ENCODE measurements at regions not wholly inside any gene's neighbourhood (a gene's known extent, or its start where the extent isn't known, plus 50 kb on each side); places are given as distances from the start of the nearest gene placed in this dataset.

DNA sequence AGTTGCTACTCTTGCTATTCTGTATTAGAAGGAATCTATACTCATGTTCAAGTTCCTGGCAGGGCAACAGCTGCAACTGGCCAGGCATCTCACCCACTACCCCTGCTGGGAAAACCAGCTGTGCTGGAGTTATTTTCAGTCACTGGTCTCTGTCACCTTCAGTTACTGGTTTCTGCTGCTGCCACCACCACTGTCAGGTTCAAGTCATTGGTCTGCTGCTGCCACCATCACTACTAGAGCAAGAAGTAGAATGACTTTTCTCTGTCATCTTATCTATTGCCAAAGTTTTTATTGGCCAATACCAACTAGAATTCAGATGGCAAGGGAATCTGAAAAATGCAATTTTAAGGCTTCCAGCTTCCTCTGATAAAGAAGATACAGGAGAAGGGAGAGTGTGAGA, 1615.2 kb downstream of the OLFM4 start:
- Histone ChIP-seq H3K27me3 (no peaks in the 10 kb centered on the region), H3K27ac (no peak overlapping the region)
- intact Hi-C loops (cut with DNase I; ENCODE audit: low total_unique reads): no loop called here

GRCh38 chr13:54647275-54647674, 1618.7 kb downstream of the OLFM4 start:
- Histone ChIP-seq H3K4me3 (no peak overlapping the region), H3K27ac (no peak overlapping the region), H3K4me1 (no peaks in the 10 kb centered on the region), H3K9me3 (no peaks in the 10 kb centered on the region), H3K36me3 (no peaks in the 10 kb centered on the region), H3K27me3 (no peaks in the 10 kb centered on the region)
- intact Hi-C loops (cut with DNase I; ENCODE audit: low total_unique reads): no loop called here
- no peak for TF ChIP-seq EP300 (IDR thresholded peaks at IDR 0.05)
- TF ChIP-seq, protein P1, sequence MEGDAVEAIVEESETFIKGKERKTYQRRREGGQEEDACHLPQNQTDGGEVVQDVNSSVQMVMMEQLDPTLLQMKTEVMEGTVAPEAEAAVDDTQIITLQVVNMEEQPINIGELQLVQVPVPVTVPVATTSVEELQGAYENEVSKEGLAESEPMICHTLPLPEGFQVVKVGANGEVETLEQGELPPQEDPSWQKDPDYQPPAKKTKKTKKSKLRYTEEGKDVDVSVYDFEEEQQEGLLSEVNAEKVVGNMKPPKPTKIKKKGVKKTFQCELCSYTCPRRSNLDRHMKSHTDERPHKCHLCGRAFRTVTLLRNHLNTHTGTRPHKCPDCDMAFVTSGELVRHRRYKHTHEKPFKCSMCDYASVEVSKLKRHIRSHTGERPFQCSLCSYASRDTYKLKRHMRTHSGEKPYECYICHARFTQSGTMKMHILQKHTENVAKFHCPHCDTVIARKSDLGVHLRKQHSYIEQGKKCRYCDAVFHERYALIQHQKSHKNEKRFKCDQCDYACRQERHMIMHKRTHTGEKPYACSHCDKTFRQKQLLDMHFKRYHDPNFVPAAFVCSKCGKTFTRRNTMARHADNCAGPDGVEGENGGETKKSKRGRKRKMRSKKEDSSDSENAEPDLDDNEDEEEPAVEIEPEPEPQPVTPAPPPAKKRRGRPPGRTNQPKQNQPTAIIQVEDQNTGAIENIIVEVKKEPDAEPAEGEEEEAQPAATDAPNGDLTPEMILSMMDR (IDR thresholded peaks at IDR 0.05): no peak
- TF ChIP-seq POLR2A (IDR thresholded peaks at IDR 0.05): no peak
- no peak for TF ChIP-seq POLR2AphosphoS5 (IDR thresholded peaks at IDR 0.05)
- no peak for DNase-seq

More for the DNA sequence above, 1615.2 kb downstream of the OLFM4 start:
- Histone ChIP-seq H3K36me3 (no peaks in the 10 kb centered on the region), H3K4me1 (no peaks in the 10 kb centered on the region), H3K9me3 (no peaks in the 10 kb centered on the region), H3K4me3 (no peak overlapping the region)
- DNase-seq: no peak
- TF ChIP-seq, protein P1 (IDR thresholded peaks at IDR 0.05): no peak
- TF ChIP-seq POLR2AphosphoS5 (IDR thresholded peaks at IDR 0.05) (no peak), EP300 (IDR thresholded peaks at IDR 0.05) (no peak), POLR2A (IDR thresholded peaks at IDR 0.05) (no peak)

DNA sequence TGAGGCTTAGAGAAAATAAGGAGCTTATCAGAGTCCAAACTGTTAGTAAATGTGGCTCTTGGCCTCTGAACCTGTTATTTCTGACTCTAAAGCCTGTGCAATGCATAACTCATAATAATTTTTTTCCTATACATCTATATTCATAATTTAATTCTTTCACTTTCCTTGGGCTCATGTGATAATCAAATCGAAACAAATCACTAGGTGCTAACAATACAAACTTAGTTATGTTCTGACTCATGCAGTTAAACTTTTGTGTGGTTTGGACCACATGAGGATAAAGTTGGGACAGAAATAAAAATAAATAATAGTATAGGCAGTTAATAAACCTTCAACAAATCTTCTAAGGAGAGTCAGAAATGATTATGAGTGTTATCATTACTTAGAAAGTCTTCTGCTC, 1629.0 kb downstream of the OLFM4 start:
- intact Hi-C loops (cut with DNase I; ENCODE audit: low total_unique reads): no loop called here
- Histone ChIP-seq H3K27ac (no peak overlapping the region), H3K36me3 (no peaks in the 10 kb centered on the region), H3K4me1 (no peaks in the 10 kb centered on the region), H3K4me3 (no peak overlapping the region), H3K9me3 (peaks cover 0 to 17% (median 0%) of the 10 kb centered on the region in 4 donors), H3K27me3 (no peaks in the 10 kb centered on the region)
- 36 to 70% (median 51%) methylated on average over 1 of the region's 1 CpG for WGBS, 5 donors
- TF ChIP-seq POLR2AphosphoS5 (IDR thresholded peaks at IDR 0.05): no peak
- TF ChIP-seq EP300 (IDR thresholded peaks at IDR 0.05): no peak
- TF ChIP-seq, protein P1 (IDR thresholded peaks at IDR 0.05): no peak
- TF ChIP-seq POLR2A (IDR thresholded peaks at IDR 0.05): no peak
- DNase-seq: no peak

GRCh38 chr13:54658771-54659170, 1630.2 kb downstream of the OLFM4 start:
- intact Hi-C loops (cut with DNase I; ENCODE audit: low total_unique reads): no loop called here
- Histone ChIP-seq H3K4me3 (no peak overlapping the region), H3K9me3 (peaks cover 0 to 13% (median 0%) of the 10 kb centered on the region in 4 donors), H3K27ac (no peak overlapping the region), H3K36me3 (no peaks in the 10 kb centered on the region), H3K4me1 (no peaks in the 10 kb centered on the region), H3K27me3 (no peaks in the 10 kb centered on the region)
- no peak for TF ChIP-seq POLR2A (IDR thresholded peaks at IDR 0.05)
- TF ChIP-seq, protein P1 (IDR thresholded peaks at IDR 0.05): no peak
- TF ChIP-seq POLR2AphosphoS5 (IDR thresholded peaks at IDR 0.05): no peak
- TF ChIP-seq EP300 (IDR thresholded peaks at IDR 0.05): no peak
- DNase-seq: no peak
- 92 to 97% (median 95%) methylated on average over 4 to 17 of the region's 17 CpGs for WGBS, 5 donors

All from stomach (tissue), 8 donors.